ENCODE measurements at regions not wholly inside any gene's neighbourhood (a gene's known extent, or its start where the extent isn't known, plus 50 kb on each side); places are given as distances from the start of the nearest gene placed in this dataset.
A peak's percentile ranks its signal among the peaks of the same experiment; 100 is the strongest.
"Not testable (repeated sequence)": the region's sequence is repeated elsewhere in the genome, so short reads cannot be mapped to it uniquely, and the experiment has no call there.

GRCh38 chr22:15815783-15816182 lies 126.0 kb downstream of the POTEH start:
- DNase-seq; intact Hi-C loops (cut with micrococcal nuclease); H3K36me3 Mint-ChIP-seq (ENCODE audit: low read depth); H3K9me3 Mint-ChIP-seq; H3K4me3 Mint-ChIP-seq; H3K4me1 Mint-ChIP-seq; H3K27ac Mint-ChIP-seq; H3K27me3 Mint-ChIP-seq: not testable (repeated sequence)

DNA sequence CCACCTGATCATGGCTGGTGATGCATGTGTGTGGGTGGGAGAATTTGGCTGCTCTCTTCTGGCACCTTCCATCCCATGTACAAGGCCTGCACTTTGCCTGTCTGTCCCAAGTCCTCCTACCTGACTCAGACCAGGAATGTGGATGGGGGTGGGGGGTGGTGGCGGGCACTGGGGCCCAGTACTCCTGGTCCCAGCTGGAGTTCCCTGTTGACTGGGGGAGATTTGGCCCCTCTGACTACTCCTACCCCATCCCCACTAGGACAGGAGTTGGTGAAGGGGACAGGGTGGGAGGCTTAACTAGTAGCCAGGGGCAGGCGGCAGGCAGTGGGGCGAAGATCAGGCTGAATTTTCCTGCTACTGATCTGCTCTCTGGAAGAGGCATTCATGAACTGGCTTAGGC lies 126.6 kb downstream of the POTEH start:
- H3K27me3 Mint-ChIP-seq; H3K36me3 Mint-ChIP-seq (ENCODE audit: low read depth); H3K4me1 Mint-ChIP-seq; intact Hi-C loops (cut with micrococcal nuclease); H3K4me3 Mint-ChIP-seq; DNase-seq; H3K9me3 Mint-ChIP-seq; H3K27ac Mint-ChIP-seq: not testable (repeated sequence)

DNA sequence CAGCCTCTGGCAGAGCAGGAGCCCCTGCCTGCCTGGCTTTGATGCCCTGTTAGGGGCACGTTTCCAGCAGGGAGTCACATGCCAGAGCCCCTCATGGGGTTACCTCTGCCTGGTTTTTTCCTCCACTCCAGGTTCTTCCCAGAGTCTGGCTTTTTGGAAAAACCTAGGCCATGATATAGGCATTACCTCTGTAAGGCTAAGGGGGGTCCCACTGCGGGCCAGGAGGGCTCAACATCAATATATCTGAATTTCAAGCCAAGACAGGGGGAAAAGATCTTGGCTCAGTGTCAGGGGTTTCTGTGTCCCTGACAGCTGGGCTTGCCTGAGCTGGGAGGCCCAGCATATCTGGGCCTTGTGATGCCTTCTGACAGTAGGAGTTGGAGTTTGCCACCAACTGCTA lies 127.4 kb downstream of the POTEH start:
- DNase-seq; H3K4me3 Mint-ChIP-seq; H3K9me3 Mint-ChIP-seq; intact Hi-C loops (cut with micrococcal nuclease); H3K27me3 Mint-ChIP-seq; H3K27ac Mint-ChIP-seq; H3K36me3 Mint-ChIP-seq (ENCODE audit: low read depth); H3K4me1 Mint-ChIP-seq: not testable (repeated sequence)

DNA sequence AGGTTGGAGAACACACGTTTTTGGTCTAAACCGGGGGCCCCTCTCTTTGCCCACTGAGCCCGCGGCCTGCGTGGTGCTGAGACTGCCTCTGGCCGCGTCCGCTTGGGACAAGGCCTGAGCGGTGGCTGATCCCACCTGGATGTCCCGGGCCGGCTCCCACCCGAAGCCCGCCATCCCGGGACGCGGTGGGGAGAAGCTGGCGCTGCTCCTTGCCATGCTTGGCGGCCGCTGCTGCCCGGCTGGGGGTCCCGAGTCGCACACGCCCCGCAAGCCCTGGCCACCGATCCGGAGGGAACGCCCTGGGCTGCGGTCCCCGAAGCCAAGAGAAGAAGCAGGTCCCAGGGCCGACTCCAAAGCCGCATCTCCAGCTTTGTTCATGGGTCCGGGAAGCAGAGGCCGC lies 130.1 kb downstream of the POTEH start:
- H3K9me3 Mint-ChIP-seq; intact Hi-C loops (cut with micrococcal nuclease); H3K36me3 Mint-ChIP-seq (ENCODE audit: low read depth); H3K27ac Mint-ChIP-seq; H3K27me3 Mint-ChIP-seq; DNase-seq; H3K4me3 Mint-ChIP-seq; H3K4me1 Mint-ChIP-seq: not testable (repeated sequence)

DNA sequence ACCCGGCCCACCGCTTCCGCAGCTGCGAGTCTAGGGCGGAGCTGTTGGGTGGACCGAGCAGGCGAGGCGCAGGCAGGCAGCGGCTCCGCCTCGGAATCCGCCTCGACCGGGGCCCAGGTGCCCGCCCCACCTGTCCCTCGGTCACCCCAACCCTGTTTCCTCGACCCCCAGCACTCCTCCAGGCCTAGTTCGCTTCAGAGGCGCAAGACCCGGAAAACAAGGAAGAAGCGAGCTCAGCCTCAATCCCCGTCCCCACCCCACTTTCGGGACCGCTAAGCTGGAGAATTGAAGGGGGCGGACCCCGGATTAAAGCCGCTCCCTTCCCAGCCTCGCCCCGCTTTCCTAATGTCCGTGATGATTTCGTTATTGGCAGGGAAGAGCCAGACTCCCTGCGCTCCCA lies 131.3 kb downstream of the POTEH start:
- H3K9me3 Mint-ChIP-seq; intact Hi-C loops (cut with micrococcal nuclease); H3K27me3 Mint-ChIP-seq; H3K36me3 Mint-ChIP-seq (ENCODE audit: low read depth); DNase-seq; H3K27ac Mint-ChIP-seq; H3K4me3 Mint-ChIP-seq; H3K4me1 Mint-ChIP-seq: not testable (repeated sequence)

GRCh38 chr22:15822001-15822400 lies 132.2 kb downstream of the POTEH start:
- H3K4me1 Mint-ChIP-seq; H3K4me3 Mint-ChIP-seq; H3K27ac Mint-ChIP-seq; H3K27me3 Mint-ChIP-seq; DNase-seq; intact Hi-C loops (cut with micrococcal nuclease); H3K9me3 Mint-ChIP-seq; H3K36me3 Mint-ChIP-seq (ENCODE audit: low read depth): not testable (repeated sequence)

- intact Hi-C loops (cut with micrococcal nuclease); H3K4me1 Mint-ChIP-seq; H3K27me3 Mint-ChIP-seq; H3K27ac Mint-ChIP-seq; H3K9me3 Mint-ChIP-seq; DNase-seq; H3K36me3 Mint-ChIP-seq (ENCODE audit: low read depth); H3K4me3 Mint-ChIP-seq: not testable (repeated sequence)
These were observed 133.4 kb downstream of the POTEH start for GRCh38 chr22:15823178-15823577.

DNA sequence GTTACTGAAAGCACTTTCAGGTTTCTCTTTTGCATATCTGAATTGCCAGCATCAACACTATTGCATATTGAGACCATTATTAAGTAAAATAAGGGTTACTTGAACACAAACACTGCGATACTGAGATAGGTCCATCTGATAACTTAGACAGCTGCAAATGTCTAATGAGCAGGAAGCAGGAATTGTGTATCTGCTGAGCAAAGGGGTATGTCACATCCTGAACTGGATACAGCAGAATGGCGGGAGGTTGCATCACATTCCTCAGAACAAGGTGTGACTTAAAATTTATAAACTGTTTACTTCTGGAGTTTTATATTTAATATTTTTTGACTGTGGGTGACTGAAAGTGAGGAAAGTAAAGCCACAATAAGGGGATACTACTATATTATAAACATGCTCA lies 142.4 kb downstream of the POTEH start:
- intact Hi-C loops (cut with micrococcal nuclease); H3K27ac Mint-ChIP-seq; H3K27me3 Mint-ChIP-seq; H3K4me1 Mint-ChIP-seq; DNase-seq; H3K4me3 Mint-ChIP-seq; H3K36me3 Mint-ChIP-seq (ENCODE audit: low read depth); H3K9me3 Mint-ChIP-seq: not testable (repeated sequence)

- intact Hi-C loops (cut with micrococcal nuclease); H3K9me3 Mint-ChIP-seq; H3K27me3 Mint-ChIP-seq; H3K4me1 Mint-ChIP-seq; H3K27ac Mint-ChIP-seq; H3K36me3 Mint-ChIP-seq (ENCODE audit: low read depth); H3K4me3 Mint-ChIP-seq; DNase-seq: not testable (repeated sequence)
These were observed 145.9 kb downstream of the POTEH start for GRCh38 chr22:15835729-15836128.

GRCh38 chr22:15849772-15850171 lies 159.9 kb downstream of the POTEH start:
- DNase-seq; H3K27me3 Mint-ChIP-seq; H3K36me3 Mint-ChIP-seq (ENCODE audit: low read depth); intact Hi-C loops (cut with micrococcal nuclease); H3K27ac Mint-ChIP-seq; H3K9me3 Mint-ChIP-seq; H3K4me1 Mint-ChIP-seq; H3K4me3 Mint-ChIP-seq: not testable (repeated sequence)

- H3K27me3 Mint-ChIP-seq; H3K36me3 Mint-ChIP-seq (ENCODE audit: low read depth); H3K27ac Mint-ChIP-seq; intact Hi-C loops (cut with micrococcal nuclease); DNase-seq; H3K4me1 Mint-ChIP-seq; H3K9me3 Mint-ChIP-seq; H3K4me3 Mint-ChIP-seq: not testable (repeated sequence)
These were observed 164.0 kb downstream of the POTEH start for GRCh38 chr22:15853716-15854373.

DNA sequence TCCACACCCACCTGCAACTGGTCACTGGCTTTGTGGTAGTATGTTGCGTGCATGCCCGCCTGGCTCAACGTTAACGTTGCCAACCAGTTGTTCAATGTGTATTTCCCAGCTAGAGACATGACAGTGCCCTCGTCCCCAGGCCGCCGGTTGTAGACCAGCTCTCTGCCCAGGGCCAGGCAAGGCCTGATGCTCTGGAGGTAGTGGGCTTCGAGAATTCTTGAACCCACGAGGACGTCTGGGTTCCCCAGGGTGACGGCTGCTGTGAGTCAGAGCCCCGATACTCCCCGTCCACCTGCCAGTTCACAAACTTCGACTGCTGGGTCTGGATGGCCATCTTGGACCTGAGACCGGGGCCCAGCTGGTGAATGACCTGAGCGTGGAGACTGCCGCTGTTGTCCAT lies 164.6 kb downstream of the POTEH start:
- H3K27me3 Mint-ChIP-seq; H3K4me1 Mint-ChIP-seq; H3K27ac Mint-ChIP-seq; H3K9me3 Mint-ChIP-seq; H3K4me3 Mint-ChIP-seq; H3K36me3 Mint-ChIP-seq (ENCODE audit: low read depth); intact Hi-C loops (cut with micrococcal nuclease): not testable (repeated sequence)
- peak; percentile 54 for DNase-seq

DNA sequence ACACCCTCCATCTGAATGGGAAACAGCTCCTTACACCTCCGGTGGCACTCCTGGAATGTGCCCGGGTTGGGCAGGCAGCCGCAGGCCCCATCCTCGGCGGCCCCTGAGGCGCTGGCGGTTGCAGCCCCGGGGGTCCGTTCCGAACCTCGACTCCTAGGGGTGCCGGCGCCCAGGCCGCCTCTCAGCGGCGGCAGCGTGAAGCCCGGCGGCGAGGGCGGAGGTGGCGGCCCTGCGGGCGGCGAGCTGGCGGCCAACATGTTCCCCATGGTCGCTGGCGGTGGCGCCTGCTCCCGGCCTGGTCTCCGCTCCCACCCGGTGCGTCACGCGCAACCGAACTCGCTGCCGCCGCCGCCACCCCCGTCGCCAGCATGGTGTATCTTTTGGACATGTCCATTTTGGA lies 165.2 kb downstream of the POTEH start:
- H3K9me3 Mint-ChIP-seq; H3K27me3 Mint-ChIP-seq; H3K4me1 Mint-ChIP-seq; intact Hi-C loops (cut with micrococcal nuclease); H3K36me3 Mint-ChIP-seq (ENCODE audit: low read depth); H3K27ac Mint-ChIP-seq; H3K4me3 Mint-ChIP-seq; DNase-seq: not testable (repeated sequence)

DNA sequence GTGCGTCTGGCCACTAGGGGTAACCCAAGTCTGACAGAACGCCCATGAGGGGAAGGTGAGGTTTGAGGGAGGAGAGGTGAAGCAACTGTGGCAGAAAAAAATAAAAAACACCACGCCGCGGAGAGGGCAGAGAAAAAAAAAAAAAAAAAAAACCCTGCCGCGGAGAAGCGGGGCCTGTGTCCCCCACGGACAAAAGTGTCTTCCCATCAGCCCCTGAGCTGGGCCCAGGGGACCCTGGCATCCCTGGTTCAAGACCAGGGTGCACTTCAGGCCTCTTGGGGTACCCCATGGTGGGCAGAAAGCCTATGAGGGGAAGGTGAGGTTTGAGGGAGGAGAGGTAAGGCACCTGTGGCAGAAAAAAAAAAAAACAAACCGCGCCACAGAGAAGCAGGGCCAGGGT lies 191.1 kb downstream of the POTEH start:
- H3K27ac Mint-ChIP-seq; DNase-seq; H3K9me3 Mint-ChIP-seq; H3K36me3 Mint-ChIP-seq (ENCODE audit: low read depth); H3K4me3 Mint-ChIP-seq; H3K4me1 Mint-ChIP-seq; intact Hi-C loops (cut with micrococcal nuclease); H3K27me3 Mint-ChIP-seq: not testable (repeated sequence)

GRCh38 chr22:15904326-15904725 lies 214.5 kb downstream of the POTEH start:
- H3K27ac Mint-ChIP-seq; intact Hi-C loops (cut with micrococcal nuclease); H3K4me1 Mint-ChIP-seq; H3K36me3 Mint-ChIP-seq (ENCODE audit: low read depth); H3K9me3 Mint-ChIP-seq; DNase-seq; H3K27me3 Mint-ChIP-seq; H3K4me3 Mint-ChIP-seq: not testable (repeated sequence)

All from activated CD4-positive, alpha-beta T cell treated with anti-CD3 and anti-CD28 coated beads, Interleukin-2, amount 10 ng/mL, durations not matched to agents 24 days and 14 days (primary cell).